PFSK-1 (cell line): ENCODE measurements at regions not wholly inside any gene's neighbourhood (a gene's known extent, or its start where the extent isn't known, plus 50 kb on each side); places are given as distances from the start of the nearest gene placed in this dataset.

Experiments
- FOXP2 ChIP-seq: optimal IDR thresholded peaks from 2 replicates; pipeline ENCODE3; 2011; ENCODE audit warnings: borderline replicate concordance, control low read depth, inconsistent platforms; ENCODE audit not compliant: insufficient read depth; ENCODE audit errors: extremely low read length, extremely low read depth
- POLR2AphosphoS5 ChIP-seq: IDR thresholded peaks from 2 replicates; pipeline ENCODE4 v1.6.1; 2012; ENCODE audit warnings: low read depth, mild to moderate bottlenecking, control low read depth, low read length, moderate library complexity
- SIN3A ChIP-seq: IDR thresholded peaks from 2 replicates; pipeline ENCODE4 v1.6.1; 2012; ENCODE audit warnings: mild to moderate bottlenecking, low read length, moderate library complexity, borderline replicate concordance; ENCODE audit not compliant: insufficient read depth
- TAF1 ChIP-seq: IDR thresholded peaks from 2 replicates; pipeline ENCODE4 v1.6.1; 2012; ENCODE audit warnings: low read length, control low read depth, borderline replicate concordance; ENCODE audit not compliant: insufficient read depth
- TF ChIP-seq, protein P1 (sequence below), 2 experiments: IDR thresholded peaks; 2 replicates each; pipeline versions ENCODE4 v1.6.1 to v1.8.0; 2011 to 2012; ENCODE audit warnings: low read depth in 2 of 2, low read length in 2 of 2, control low read depth in 1 of 2, inconsistent platforms in 1 of 2, mild to moderate bottlenecking in 1 of 2, moderate library complexity in 1 of 2; ENCODE audit not compliant: insufficient read depth in 1 of 2

DNA sequence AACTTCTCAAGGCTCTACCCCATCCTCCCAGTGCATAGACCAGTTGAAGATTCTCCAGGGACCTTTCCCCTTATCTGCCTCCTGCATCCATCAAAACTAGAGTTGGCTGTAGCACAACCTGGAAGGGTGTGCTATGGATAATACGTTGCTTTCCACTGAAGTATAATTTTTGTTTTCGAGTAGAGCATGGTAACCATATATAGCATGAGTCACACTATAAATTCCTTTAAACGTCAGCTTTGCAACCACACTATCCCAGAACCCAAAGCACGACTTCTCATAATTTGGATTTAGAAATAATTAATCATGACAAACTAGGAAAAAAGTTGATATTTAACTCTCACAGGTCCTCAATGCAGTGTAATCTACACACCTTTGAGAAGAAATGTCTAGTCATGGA lies 138.3 kb upstream of the NBEA start:
- TF ChIP-seq, protein P1, sequence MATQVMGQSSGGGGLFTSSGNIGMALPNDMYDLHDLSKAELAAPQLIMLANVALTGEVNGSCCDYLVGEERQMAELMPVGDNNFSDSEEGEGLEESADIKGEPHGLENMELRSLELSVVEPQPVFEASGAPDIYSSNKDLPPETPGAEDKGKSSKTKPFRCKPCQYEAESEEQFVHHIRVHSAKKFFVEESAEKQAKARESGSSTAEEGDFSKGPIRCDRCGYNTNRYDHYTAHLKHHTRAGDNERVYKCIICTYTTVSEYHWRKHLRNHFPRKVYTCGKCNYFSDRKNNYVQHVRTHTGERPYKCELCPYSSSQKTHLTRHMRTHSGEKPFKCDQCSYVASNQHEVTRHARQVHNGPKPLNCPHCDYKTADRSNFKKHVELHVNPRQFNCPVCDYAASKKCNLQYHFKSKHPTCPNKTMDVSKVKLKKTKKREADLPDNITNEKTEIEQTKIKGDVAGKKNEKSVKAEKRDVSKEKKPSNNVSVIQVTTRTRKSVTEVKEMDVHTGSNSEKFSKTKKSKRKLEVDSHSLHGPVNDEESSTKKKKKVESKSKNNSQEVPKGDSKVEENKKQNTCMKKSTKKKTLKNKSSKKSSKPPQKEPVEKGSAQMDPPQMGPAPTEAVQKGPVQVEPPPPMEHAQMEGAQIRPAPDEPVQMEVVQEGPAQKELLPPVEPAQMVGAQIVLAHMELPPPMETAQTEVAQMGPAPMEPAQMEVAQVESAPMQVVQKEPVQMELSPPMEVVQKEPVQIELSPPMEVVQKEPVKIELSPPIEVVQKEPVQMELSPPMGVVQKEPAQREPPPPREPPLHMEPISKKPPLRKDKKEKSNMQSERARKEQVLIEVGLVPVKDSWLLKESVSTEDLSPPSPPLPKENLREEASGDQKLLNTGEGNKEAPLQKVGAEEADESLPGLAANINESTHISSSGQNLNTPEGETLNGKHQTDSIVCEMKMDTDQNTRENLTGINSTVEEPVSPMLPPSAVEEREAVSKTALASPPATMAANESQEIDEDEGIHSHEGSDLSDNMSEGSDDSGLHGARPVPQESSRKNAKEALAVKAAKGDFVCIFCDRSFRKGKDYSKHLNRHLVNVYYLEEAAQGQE (IDR thresholded peaks at IDR 0.05; ENCODE audit: insufficient read depth in 1 of 2, low read depth in 2 of 2, low read length in 2 of 2): no peak
- TF ChIP-seq SIN3A (no peak), POLR2AphosphoS5 (no peak), TAF1 (no peak), FOXP2 (no peak)

DNA sequence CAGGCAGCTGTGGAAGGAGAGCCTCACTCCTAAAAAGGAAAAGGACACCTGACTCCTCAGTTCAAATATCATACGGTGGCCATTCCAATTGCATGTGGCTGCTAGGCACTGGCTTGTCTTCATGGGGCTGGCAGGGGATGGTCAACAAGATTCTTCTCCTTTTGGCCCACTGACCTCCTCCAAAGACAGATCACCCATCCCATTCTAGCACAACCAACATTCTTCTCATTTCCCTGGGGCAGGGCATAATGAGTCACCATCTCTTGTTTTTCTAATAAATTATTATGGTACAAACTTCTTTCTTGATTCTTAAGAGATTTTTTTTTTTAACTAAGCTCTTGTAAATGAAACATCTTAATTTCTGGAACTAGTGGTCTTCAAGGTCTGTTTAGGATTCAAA lies 136.7 kb upstream of the NBEA start:
- TF ChIP-seq POLR2AphosphoS5 (no peak), TAF1 (no peak), FOXP2 (no peak), SIN3A (no peak)
- TF ChIP-seq, protein P1 (IDR thresholded peaks at IDR 0.05; ENCODE audit: insufficient read depth in 1 of 2, low read depth in 2 of 2, low read length in 2 of 2): no peak

DNA sequence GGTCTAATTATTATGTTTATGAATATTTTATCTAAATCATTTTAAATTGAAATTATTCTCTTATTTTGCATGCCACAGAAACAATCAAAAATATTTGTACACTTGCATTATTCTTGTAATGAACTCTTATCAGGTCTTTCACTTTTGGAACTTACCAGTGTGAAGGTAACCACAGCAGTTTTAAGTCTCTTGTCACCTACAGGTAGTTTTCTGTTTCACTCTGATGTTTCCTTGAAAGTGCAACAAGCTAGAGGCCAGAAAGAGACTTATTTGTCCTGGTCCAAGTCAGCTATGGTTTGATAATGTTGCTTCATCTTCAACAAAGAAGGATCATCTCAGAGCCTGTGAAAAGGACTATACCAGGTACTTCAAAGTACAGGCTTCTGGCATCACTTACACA lies 133.4 kb upstream of the NBEA start:
- TF ChIP-seq POLR2AphosphoS5 (no peak), SIN3A (no peak), TAF1 (no peak), FOXP2 (no peak)
- TF ChIP-seq, protein P1 (IDR thresholded peaks at IDR 0.05; ENCODE audit: insufficient read depth in 1 of 2, low read depth in 2 of 2, low read length in 2 of 2): no peak

DNA sequence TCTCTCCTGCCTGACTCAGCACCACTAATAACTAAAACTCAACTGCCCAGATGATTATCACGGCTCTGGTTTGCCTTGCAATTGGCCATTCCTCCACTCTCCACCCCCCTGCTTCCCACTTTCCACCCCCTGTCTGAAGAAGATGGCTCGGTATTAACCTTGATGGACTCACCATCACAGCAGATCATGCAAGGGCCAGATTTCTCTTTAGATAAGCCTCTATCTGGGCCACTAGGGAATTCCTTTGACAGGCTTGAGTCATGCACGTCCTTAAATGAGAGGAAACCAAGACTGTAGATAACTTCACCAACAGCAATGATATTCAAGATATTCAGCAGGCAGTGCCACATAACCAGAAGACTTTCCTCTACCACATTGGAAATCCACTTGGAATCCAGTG lies 131.1 kb upstream of the NBEA start:
- TF ChIP-seq POLR2AphosphoS5 (no peak), FOXP2 (no peak), TAF1 (no peak), SIN3A (no peak)
- TF ChIP-seq, protein P1 (IDR thresholded peaks at IDR 0.05; ENCODE audit: insufficient read depth in 1 of 2, low read depth in 2 of 2, low read length in 2 of 2): no peak

DNA sequence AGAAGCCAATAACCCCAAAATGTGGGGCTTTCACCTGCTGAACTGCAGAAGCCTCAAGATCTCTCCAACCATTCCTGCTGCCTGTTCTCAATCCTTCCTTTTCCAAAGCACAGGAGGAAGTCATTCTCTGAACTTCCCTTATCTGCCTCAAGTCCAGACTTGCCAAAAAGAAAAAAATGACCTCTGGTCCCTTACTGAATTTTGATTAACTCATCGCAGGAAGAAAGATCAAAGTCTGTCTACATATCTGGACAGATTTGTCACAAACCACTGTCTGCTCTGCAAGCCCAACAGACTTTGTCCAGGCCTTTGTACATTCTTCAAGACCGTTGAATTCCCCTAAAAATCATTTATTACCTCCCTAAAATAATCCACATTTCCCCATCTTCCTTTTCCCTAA lies 126.5 kb upstream of the NBEA start:
- TF ChIP-seq FOXP2 (no peak), SIN3A (no peak), POLR2AphosphoS5 (no peak), TAF1 (no peak)
- TF ChIP-seq, protein P1 (IDR thresholded peaks at IDR 0.05; ENCODE audit: insufficient read depth in 1 of 2, low read depth in 2 of 2, low read length in 2 of 2): no peak
